IMR-90 (cell line): ENCODE measurements at regions not wholly inside any gene's neighbourhood (a gene's known extent, or its start where the extent isn't known, plus 50 kb on each side); places are given as distances from the start of the nearest gene placed in this dataset.

ENCODE experiments used
- CEBPB ChIP-seq: IDR thresholded peaks from 2 replicates; pipeline ENCODE4 v1.6.1; 2012; ENCODE audit warnings: low read depth, low read length, improper control_type of control experiment
- CTCF ChIP-seq: conservative IDR thresholded peaks from 2 replicates; pipeline ENCODE4 v1.5.1; 2012; ENCODE audit warnings: mild to moderate bottlenecking, low read depth, low read length, improper control_type of control experiment
- POLR2A ChIP-seq: IDR thresholded peaks from 2 replicates; pipeline ENCODE4 v1.6.1; 2012; ENCODE audit warnings: mild to moderate bottlenecking, low read depth, low read length
- RAD21 ChIP-seq: IDR thresholded peaks from 2 replicates; pipeline ENCODE4 v1.6.1; 2012; ENCODE audit warnings: low read length, improper control_type of control experiment
- RCOR1 ChIP-seq: IDR thresholded peaks from 2 replicates; pipeline ENCODE4 v1.6.1; 2012; ENCODE audit warnings: mild to moderate bottlenecking, low read length, improper control_type of control experiment; ENCODE audit not compliant: insufficient replicate concordance
- RFX5 ChIP-seq: IDR thresholded peaks from 2 replicates; pipeline ENCODE4 v1.8.0; 2012; ENCODE audit warnings: low read depth, mild to moderate bottlenecking, low read length, moderate library complexity
- SMC3 ChIP-seq: fragments of 150-350 bp; IDR thresholded peaks from 2 replicates; pipeline ENCODE4 v1.6.1; 2016; ENCODE audit warnings: low read depth, mild to moderate bottlenecking, antibody characterized with exemption, low read length, moderate library complexity
- USF2 ChIP-seq: fragments of 150-350 bp; IDR thresholded peaks from 2 replicates; pipeline ENCODE4 v1.6.1; 2017; ENCODE audit warnings: mild to moderate bottlenecking, antibody characterized with exemption, low read length, low read depth

GRCh38 chr6:149208134-149208601 is 109.3 kb upstream of the TAB2 start:
- TF ChIP-seq USF2 (no peak), CTCF (no peak), SMC3 (no peak), POLR2A (no peak), RFX5 (no peak), RAD21 (no peak), CEBPB (no peak), RCOR1 (no peak)
